ENCODE measurements at regions not wholly inside any gene's neighbourhood (a gene's known extent, or its start where the extent isn't known, plus 50 kb on each side); places are given as distances from the start of the nearest gene placed in this dataset.

GRCh38 chr2:2672249-2672648, 341.2 kb upstream of the MYT1L start:
- H2AFZ ChIP-seq (ENCODE audit: low read length): no peak overlapping the region
- H3K27me3 ChIP-seq (replicated peaks; ENCODE audit: insufficient read depth, low read length): no peaks in the 10 kb centered on the region
- no peaks in the 10 kb centered on the region for H3K4me1 ChIP-seq (ENCODE audit: low read length)
- H3K4me2 ChIP-seq (ENCODE audit: low read depth, low read length): no peak overlapping the region
- no peaks in the 10 kb centered on the region for H3K36me3 ChIP-seq (replicated peaks; ENCODE audit: insufficient read depth, low read length)
- no peak overlapping the region for H3K27ac ChIP-seq (ENCODE audit: low read length)
- H3K4me3 ChIP-seq (ENCODE audit: low read length): no peak overlapping the region
- H4K20me1 ChIP-seq (ENCODE audit: insufficient read depth, low read length): no peaks in the 10 kb centered on the region
- no peaks in the 10 kb centered on the region for H3K79me2 ChIP-seq (ENCODE audit: low read length)
- DNase-seq: no peak
- TF ChIP-seq CTCF (IDR thresholded peaks at IDR 0.05; ENCODE audit: low read length) (no peak), EZH2 (optimal IDR thresholded peaks at IDR 0.05; ENCODE audit: low read depth, low read length) (no peak), EZH2phosphoT487 (IDR thresholded peaks at IDR 0.05; ENCODE audit: low read length) (no peak)
- H3K9me2 ChIP-seq (replicated peaks; ENCODE audit: insufficient read depth, low read length): no peaks in the 10 kb centered on the region
- no peaks in the 10 kb centered on the region for H3F3A ChIP-seq (ENCODE audit: insufficient read depth, low read length)
- no peaks in the 10 kb centered on the region for H3K9me3 ChIP-seq (replicated peaks; ENCODE audit: insufficient read depth, low read length)
- no peak overlapping the region for H3K9ac ChIP-seq (ENCODE audit: low read length)

GRCh38 chr2:2671826-2672225, 340.8 kb upstream of the MYT1L start:
- Histone ChIP-seq H3K4me3 (ENCODE audit: low read length) (no peak overlapping the region), H3K4me1 (ENCODE audit: low read length) (no peaks in the 10 kb centered on the region), H3K79me2 (ENCODE audit: low read length) (no peaks in the 10 kb centered on the region), H3K4me2 (ENCODE audit: low read depth, low read length) (no peak overlapping the region), H3K27ac (ENCODE audit: low read length) (no peak overlapping the region), H3K36me3 (replicated peaks; ENCODE audit: insufficient read depth, low read length) (no peaks in the 10 kb centered on the region), H3K9ac (ENCODE audit: low read length) (no peak overlapping the region), H3F3A (ENCODE audit: insufficient read depth, low read length) (no peaks in the 10 kb centered on the region), H2AFZ (ENCODE audit: low read length) (no peak overlapping the region), H3K9me2 (replicated peaks; ENCODE audit: insufficient read depth, low read length) (no peaks in the 10 kb centered on the region), H3K27me3 (replicated peaks; ENCODE audit: insufficient read depth, low read length) (no peaks in the 10 kb centered on the region), H4K20me1 (ENCODE audit: insufficient read depth, low read length) (no peaks in the 10 kb centered on the region), H3K9me3 (replicated peaks; ENCODE audit: insufficient read depth, low read length) (no peaks in the 10 kb centered on the region)
- TF ChIP-seq CTCF (IDR thresholded peaks at IDR 0.05; ENCODE audit: low read length): no peak
- TF ChIP-seq EZH2 (optimal IDR thresholded peaks at IDR 0.05; ENCODE audit: low read depth, low read length): no peak
- TF ChIP-seq EZH2phosphoT487 (IDR thresholded peaks at IDR 0.05; ENCODE audit: low read length): no peak
- no peak for DNase-seq

- Histone ChIP-seq H3K27me3 (replicated peaks; ENCODE audit: insufficient read depth, low read length) (no peaks in the 10 kb centered on the region), H3F3A (ENCODE audit: insufficient read depth, low read length) (no peaks in the 10 kb centered on the region), H2AFZ (ENCODE audit: low read length) (no peak overlapping the region), H3K4me3 (ENCODE audit: low read length) (no peak overlapping the region), H3K79me2 (ENCODE audit: low read length) (no peaks in the 10 kb centered on the region), H3K36me3 (replicated peaks; ENCODE audit: insufficient read depth, low read length) (no peaks in the 10 kb centered on the region), H3K9me3 (replicated peaks; ENCODE audit: insufficient read depth, low read length) (no peaks in the 10 kb centered on the region), H3K4me1 (ENCODE audit: low read length) (no peaks in the 10 kb centered on the region), H3K4me2 (ENCODE audit: low read depth, low read length) (no peak overlapping the region), H3K9me2 (replicated peaks; ENCODE audit: insufficient read depth, low read length) (no peaks in the 10 kb centered on the region), H4K20me1 (ENCODE audit: insufficient read depth, low read length) (no peaks in the 10 kb centered on the region), H3K9ac (ENCODE audit: low read length) (no peak overlapping the region), H3K27ac (ENCODE audit: low read length) (no peak overlapping the region)
- no peak for TF ChIP-seq EZH2 (optimal IDR thresholded peaks at IDR 0.05; ENCODE audit: low read depth, low read length)
- TF ChIP-seq EZH2phosphoT487 (IDR thresholded peaks at IDR 0.05; ENCODE audit: low read length): no peak
- no peak for TF ChIP-seq CTCF (IDR thresholded peaks at IDR 0.05; ENCODE audit: low read length)
- DNase-seq: no peak
Measured at GRCh38 chr2:2669316-2669715, 338.2 kb upstream of the MYT1L start.

Measured in MM.1S (cell line).